Gastroesophageal sphincter (tissue), 3 donors: ENCODE measurements at regions not wholly inside any gene's neighbourhood (a gene's known extent, or its start where the extent isn't known, plus 50 kb on each side); places are given as distances from the start of the nearest gene placed in this dataset.

Experiments used
- POLR2A ChIP-seq, 2 donors: fragments of 450-650 bp; IDR thresholded peaks; one replicate each; pipeline ENCODE4 v1.6.1; 2017; ENCODE audit warnings: antibody characterized with exemption in 2 of 2, mild to moderate bottlenecking in 2 of 2, moderate library complexity in 1 of 2
- POLR2AphosphoS5 ChIP-seq: sonication (generic); formaldehyde crosslinking; IDR thresholded peaks from one replicate; pipeline ENCODE4 v1.6.1; 2017; ENCODE audit warnings: antibody characterized with exemption
- TF ChIP-seq, protein P1 (sequence below), 4 experiments: fragments of 200-600 bp in 2 of 4; fragments of 450-650 bp in 2 of 4; sonication (generic) in 1 of 4; IDR thresholded peaks; one replicate each; pipeline ENCODE4 v1.5.1; 2017 to 2019; ENCODE audit warnings: antibody characterized with exemption in 4 of 4, mild to moderate bottlenecking in 2 of 4, moderate library complexity in 2 of 4

DNA sequence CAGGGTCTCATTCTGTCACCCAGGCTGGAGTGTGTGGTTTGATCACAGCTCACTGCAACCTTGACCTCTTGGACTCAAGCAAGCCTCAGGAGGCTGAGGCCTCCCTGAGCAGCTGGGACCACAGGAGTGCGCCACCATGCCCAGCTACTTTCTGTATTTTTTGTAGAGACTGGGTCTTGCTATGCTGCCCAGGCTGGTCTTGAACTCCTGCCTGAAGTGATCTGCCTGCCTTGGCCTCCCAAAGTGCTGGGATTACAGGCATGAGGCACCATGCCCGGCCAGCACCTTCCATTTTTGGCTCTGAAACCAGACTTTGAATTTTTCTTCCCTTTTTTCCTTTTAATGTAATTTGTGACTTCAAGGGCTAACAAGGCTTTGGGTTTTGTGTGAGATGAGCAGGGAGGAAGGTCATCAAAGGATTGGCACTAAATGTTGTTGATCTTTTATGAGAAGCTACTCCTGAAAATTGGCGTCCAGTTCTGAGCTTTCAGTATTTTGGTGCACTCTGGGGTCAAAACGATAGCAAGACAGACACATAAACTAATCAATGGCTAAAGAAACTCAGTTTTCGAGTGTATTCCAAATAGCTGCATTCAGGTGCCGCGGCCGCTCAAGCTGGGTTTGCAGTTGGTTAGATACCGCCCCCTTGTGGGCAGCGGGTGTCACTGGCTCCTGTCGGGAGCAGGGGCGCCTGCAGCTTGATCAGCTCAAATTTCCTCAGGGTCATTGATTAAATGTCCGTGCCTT is 51.9 kb upstream of the CLMP start:
- TF ChIP-seq, protein P1, sequence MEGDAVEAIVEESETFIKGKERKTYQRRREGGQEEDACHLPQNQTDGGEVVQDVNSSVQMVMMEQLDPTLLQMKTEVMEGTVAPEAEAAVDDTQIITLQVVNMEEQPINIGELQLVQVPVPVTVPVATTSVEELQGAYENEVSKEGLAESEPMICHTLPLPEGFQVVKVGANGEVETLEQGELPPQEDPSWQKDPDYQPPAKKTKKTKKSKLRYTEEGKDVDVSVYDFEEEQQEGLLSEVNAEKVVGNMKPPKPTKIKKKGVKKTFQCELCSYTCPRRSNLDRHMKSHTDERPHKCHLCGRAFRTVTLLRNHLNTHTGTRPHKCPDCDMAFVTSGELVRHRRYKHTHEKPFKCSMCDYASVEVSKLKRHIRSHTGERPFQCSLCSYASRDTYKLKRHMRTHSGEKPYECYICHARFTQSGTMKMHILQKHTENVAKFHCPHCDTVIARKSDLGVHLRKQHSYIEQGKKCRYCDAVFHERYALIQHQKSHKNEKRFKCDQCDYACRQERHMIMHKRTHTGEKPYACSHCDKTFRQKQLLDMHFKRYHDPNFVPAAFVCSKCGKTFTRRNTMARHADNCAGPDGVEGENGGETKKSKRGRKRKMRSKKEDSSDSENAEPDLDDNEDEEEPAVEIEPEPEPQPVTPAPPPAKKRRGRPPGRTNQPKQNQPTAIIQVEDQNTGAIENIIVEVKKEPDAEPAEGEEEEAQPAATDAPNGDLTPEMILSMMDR (IDR thresholded peaks at IDR 0.05), result peak; percentile 92 to 98 (median 96)
- no peak for TF ChIP-seq POLR2A (IDR thresholded peaks at IDR 0.05)
- TF ChIP-seq POLR2AphosphoS5, result no peak
